GM12864 (cell line): ENCODE measurements at regions not wholly inside any gene's neighbourhood (a gene's known extent, or its start where the extent isn't known, plus 50 kb on each side); places are given as distances from the start of the nearest gene placed in this dataset.

Experiments used
- DNase-seq: peaks from one replicate; pipeline ENCODE4 v3.0.0-alpha.2; 2011; ENCODE audit warnings: low read depth
- H3K4me3 ChIP-seq: 2 replicates; pipeline ENCODE4 v1.5.1; 2011; ENCODE audit warnings: mild to moderate bottlenecking, low read depth, low read length, control low read depth
- TF ChIP-seq, protein P1 (sequence below): IDR thresholded peaks from 2 replicates; pipeline ENCODE4 v1.5.1; 2011; ENCODE audit warnings: low read depth, mild to moderate bottlenecking, moderate library complexity, low read length, control low read depth, inconsistent platforms; ENCODE audit errors: missing control alignments

DNA sequence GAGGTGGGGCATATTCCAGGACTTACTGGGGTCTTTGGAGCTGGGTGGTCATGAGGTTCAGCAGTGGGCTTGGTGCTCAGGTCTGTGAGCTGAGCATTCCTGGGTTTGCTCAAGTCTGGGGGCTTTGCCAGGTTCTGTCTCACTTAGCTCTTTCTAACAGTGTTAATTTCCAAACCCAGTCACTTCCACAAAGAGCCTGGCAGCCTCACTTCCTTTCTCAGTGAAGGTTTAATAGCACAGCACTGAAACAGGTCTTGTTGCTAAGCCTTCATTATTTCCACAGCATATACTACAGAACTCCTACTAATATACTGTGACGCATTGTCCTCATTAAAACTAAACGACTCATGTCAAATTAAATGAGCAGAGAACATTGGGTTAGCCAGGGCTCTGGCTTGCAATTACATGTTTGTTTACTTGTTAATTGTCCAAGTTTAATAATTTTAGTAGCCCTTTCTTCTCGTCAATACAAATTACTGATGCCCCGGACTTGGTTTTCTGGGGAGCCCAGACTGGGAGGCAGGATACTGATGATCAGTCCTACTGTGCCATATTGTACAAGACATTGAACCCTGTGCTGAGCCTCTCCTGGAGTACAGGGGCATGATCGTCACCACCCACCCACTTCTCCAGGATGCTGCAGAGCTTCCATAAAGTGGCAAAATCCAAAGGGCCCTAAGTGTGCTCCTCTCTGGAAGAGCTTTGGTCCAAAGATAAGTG lies 170.7 kb downstream of the IER5 start:
- no peak for DNase-seq
- TF ChIP-seq, protein P1, sequence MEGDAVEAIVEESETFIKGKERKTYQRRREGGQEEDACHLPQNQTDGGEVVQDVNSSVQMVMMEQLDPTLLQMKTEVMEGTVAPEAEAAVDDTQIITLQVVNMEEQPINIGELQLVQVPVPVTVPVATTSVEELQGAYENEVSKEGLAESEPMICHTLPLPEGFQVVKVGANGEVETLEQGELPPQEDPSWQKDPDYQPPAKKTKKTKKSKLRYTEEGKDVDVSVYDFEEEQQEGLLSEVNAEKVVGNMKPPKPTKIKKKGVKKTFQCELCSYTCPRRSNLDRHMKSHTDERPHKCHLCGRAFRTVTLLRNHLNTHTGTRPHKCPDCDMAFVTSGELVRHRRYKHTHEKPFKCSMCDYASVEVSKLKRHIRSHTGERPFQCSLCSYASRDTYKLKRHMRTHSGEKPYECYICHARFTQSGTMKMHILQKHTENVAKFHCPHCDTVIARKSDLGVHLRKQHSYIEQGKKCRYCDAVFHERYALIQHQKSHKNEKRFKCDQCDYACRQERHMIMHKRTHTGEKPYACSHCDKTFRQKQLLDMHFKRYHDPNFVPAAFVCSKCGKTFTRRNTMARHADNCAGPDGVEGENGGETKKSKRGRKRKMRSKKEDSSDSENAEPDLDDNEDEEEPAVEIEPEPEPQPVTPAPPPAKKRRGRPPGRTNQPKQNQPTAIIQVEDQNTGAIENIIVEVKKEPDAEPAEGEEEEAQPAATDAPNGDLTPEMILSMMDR, result no peak
- no peak overlapping the region for H3K4me3 ChIP-seq

DNA sequence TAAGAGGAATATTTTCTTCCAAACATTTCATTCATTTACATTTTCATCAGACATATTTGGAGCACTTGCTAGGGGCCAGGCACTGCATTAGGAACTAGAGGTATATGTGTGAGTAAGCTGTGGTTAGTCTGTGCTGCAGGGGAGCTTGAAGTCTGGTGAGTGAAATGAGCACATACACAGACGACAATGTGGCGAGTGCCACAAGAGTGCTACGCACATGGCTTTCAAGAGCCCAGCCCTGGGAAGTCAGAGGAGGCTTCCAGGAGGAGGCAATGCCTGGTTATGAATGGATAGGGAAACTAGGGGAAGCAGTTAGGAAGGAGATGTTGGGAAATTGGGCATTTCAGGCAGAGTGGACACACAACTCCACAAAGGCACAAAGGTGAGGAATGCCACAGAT lies 171.8 kb downstream of the IER5 start:
- no peak for DNase-seq
- no peak overlapping the region for H3K4me3 ChIP-seq
- TF ChIP-seq, protein P1, result no peak

DNA sequence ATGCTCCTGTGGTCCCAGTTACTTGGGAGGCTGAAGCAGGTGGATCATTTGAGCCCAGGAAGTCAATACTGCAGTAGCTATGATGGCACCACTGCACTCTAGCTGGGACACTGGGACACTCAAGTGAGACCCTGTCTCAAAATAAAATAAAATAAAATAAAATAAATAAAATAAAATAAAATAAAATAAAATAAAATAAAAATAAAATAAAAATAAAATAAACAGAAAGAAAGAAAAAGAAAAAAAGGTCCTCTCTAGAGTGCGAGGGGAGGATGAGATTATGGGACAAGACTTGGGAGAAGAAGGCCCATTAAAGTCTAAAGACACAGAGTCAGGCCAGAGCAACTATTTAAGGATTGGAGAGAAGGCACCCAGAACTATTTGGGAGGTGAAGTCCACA lies 172.5 kb downstream of the IER5 start:
- TF ChIP-seq, protein P1, result no peak
- H3K4me3 ChIP-seq, result no peak overlapping the region
- DNase-seq, result no peak

DNA sequence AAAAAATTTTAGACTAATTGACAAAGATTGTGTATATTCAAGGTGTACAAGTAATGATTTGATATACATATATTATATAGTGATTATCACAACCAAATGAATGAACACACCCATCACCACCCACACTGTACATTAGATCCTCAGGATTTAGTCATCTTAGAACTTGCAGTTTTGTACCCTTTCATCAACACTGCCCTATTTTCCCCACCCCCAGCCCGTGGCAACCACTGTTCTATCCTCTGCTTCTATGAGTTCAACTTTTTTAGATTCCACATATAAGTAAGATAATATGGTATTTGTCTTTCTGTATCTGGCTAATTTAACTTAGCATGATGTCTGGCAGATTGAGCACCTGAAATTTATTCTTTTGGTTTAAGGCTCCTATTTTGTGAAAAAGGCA lies 173.6 kb downstream of the IER5 start:
- H3K4me3 ChIP-seq, result no peak overlapping the region
- TF ChIP-seq, protein P1, result no peak
- no peak for DNase-seq

DNA sequence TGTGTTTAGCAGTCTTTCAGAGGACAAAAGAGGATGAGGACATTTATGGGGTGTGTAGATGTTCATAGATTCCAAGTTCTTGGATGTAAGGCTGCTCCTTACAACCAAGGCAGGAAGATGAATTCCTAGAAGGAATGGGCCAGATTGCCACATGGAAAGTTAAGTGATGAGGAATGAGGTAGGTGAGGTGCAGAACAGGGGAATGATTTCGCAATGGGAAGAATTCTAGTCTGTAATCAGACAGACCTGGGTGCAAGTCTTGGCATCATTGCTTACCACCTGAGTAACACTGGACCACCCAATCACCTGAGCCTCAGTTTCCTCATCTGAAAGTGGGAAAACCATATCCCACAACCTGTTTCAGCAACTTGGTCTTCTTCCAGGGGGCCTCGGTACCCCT lies 174.9 kb downstream of the IER5 start:
- no peak overlapping the region for H3K4me3 ChIP-seq
- TF ChIP-seq, protein P1, result no peak
- no peak for DNase-seq

DNA sequence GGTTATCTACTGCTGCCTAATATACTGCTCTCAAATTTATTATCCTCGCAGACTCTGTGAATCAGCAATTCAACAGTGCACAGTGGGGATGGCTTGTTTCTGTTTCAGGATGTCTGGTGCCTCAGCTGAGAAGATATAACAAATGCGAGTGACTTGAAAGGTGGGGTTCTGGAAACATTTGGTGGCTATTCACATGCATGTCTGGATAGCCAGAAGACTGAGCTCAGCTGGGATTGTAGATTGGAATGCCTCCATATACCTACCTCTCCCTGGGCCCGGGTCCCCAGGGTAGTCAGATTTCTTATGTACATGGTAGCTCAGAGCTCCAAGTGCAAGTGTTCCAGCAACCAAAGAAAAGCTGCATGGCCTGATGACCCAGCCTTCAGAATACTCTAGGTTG lies 176.3 kb downstream of the IER5 start:
- DNase-seq, result no peak
- TF ChIP-seq, protein P1, result no peak
- no peak overlapping the region for H3K4me3 ChIP-seq

DNA sequence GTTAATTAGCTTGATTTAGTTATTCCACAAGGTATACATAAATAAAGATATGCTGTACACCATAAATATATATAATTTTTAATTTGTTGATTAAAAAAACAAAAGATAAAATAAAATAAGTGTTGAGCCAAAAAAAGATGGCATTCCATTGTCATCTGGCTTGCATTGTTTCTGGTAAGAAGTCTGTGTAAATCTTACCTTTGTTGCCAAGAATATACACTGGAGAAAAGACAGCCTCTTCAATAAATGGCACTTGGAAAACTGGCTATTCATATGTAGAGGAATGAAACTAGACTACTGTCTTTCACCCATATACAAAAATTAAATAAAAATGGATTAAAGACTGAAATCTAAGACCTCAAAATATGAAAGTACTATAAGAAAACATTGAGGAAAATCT lies 196.5 kb downstream of the IER5 start:
- TF ChIP-seq, protein P1, result no peak
- no peak overlapping the region for H3K4me3 ChIP-seq
- no peak for DNase-seq
